ENCODE measurements at regions not wholly inside any gene's neighbourhood (a gene's known extent, or its start where the extent isn't known, plus 50 kb on each side); places are given as distances from the start of the nearest gene placed in this dataset.

GRCh38 chr2:60066096-60066839, 487.2 kb downstream of the BCL11A start:
- BruUV-seq (replicated peaks), result no TSS peak
- ChIA-PET POLR2A (no interaction called here), CTCF (no interaction called here)
- Histone ChIP-seq H3K4me1 (ENCODE audit: control insufficient read depth, insufficient read depth, low read length) (no peaks in the 10 kb centered on the region), H3K27me3 (ENCODE audit: control insufficient read depth, insufficient read depth, low read length) (peaks cover 2% of the 10 kb centered on the region; the same call in 1 of the 2 replicates), H3K36me3 (ENCODE audit: control insufficient read depth, insufficient read depth, low read length) (no peaks in the 10 kb centered on the region), H3K4me3 (ENCODE audit: low read depth in 2 of 2, low read length in 2 of 2) (no peak overlapping the region), H3K9me3 (ENCODE audit: control insufficient read depth, insufficient read depth, low read depth, low read length) (no peaks in the 10 kb centered on the region), H3K27ac (ENCODE audit: low read length) (no peak overlapping the region)
- intact Hi-C loops (cut with micrococcal nuclease; ENCODE audit: unreplicated experiment) (no loop called here), in situ Hi-C loops (cut with HindIII; ENCODE audit: low pct_unique_long_range_greater_than_20kb, low sequenced_read_pairs) (no loop called here)
- DNase-seq (ENCODE audit: low read depth, low spot score), result no peak
- TF ChIP-seq, protein P1, sequence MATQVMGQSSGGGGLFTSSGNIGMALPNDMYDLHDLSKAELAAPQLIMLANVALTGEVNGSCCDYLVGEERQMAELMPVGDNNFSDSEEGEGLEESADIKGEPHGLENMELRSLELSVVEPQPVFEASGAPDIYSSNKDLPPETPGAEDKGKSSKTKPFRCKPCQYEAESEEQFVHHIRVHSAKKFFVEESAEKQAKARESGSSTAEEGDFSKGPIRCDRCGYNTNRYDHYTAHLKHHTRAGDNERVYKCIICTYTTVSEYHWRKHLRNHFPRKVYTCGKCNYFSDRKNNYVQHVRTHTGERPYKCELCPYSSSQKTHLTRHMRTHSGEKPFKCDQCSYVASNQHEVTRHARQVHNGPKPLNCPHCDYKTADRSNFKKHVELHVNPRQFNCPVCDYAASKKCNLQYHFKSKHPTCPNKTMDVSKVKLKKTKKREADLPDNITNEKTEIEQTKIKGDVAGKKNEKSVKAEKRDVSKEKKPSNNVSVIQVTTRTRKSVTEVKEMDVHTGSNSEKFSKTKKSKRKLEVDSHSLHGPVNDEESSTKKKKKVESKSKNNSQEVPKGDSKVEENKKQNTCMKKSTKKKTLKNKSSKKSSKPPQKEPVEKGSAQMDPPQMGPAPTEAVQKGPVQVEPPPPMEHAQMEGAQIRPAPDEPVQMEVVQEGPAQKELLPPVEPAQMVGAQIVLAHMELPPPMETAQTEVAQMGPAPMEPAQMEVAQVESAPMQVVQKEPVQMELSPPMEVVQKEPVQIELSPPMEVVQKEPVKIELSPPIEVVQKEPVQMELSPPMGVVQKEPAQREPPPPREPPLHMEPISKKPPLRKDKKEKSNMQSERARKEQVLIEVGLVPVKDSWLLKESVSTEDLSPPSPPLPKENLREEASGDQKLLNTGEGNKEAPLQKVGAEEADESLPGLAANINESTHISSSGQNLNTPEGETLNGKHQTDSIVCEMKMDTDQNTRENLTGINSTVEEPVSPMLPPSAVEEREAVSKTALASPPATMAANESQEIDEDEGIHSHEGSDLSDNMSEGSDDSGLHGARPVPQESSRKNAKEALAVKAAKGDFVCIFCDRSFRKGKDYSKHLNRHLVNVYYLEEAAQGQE (IDR thresholded peaks at IDR 0.05; ENCODE audit: insufficient read depth in 1 of 2, low read depth in 2 of 2, low read length in 1 of 2), result no peak
- no peak for TF ChIP-seq TCF7L2 (IDR thresholded peaks at IDR 0.05; ENCODE audit: low read depth, low read length)
- TF ChIP-seq, protein P2, sequence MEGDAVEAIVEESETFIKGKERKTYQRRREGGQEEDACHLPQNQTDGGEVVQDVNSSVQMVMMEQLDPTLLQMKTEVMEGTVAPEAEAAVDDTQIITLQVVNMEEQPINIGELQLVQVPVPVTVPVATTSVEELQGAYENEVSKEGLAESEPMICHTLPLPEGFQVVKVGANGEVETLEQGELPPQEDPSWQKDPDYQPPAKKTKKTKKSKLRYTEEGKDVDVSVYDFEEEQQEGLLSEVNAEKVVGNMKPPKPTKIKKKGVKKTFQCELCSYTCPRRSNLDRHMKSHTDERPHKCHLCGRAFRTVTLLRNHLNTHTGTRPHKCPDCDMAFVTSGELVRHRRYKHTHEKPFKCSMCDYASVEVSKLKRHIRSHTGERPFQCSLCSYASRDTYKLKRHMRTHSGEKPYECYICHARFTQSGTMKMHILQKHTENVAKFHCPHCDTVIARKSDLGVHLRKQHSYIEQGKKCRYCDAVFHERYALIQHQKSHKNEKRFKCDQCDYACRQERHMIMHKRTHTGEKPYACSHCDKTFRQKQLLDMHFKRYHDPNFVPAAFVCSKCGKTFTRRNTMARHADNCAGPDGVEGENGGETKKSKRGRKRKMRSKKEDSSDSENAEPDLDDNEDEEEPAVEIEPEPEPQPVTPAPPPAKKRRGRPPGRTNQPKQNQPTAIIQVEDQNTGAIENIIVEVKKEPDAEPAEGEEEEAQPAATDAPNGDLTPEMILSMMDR (IDR thresholded peaks at IDR 0.05), result no peak
- no peak for TF ChIP-seq SIN3A (IDR thresholded peaks at IDR 0.05; ENCODE audit: borderline replicate concordance, insufficient read depth, low read depth, low read length)
- TF ChIP-seq POLR2AphosphoS5 (IDR thresholded peaks at IDR 0.05; ENCODE audit: low read depth, low read length), result no peak
- ATAC-seq, result no peak

DNA sequence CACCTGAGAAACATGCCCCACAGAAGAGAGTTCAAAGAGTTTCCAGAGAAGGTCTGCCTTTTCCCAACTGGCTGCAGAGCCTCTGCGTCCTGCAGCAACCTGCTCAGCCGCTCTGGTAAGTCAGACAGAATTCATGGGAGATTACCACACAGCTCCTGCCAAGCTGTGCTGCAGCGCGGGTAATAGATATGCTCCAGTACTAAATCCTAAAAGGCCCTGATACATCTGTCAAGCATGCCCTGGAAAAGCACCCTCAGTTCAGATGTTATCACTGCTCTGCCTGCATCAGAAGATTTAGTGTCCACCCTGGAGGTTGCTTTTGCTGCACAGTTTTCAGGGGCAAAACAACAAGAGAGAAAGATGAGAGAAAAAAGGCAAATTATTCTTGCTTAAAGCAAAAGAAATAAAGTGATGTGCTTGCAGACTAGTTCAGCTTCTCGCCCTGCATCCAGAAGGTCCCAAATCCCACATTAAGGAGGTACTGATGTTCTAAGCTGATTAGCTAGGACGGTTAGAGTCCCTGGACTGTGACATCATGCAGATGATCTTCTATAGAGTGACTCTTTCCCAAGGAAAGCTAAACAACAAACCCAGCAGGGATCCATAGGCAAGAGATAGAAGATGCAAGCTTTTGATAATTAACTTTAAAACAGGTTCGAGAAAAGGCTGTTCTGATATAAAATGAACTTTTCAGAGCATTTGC, 488.6 kb downstream of the BCL11A start:
- Histone ChIP-seq H3K4me1 (ENCODE audit: control insufficient read depth, insufficient read depth, low read length) (no peaks in the 10 kb centered on the region), H3K27ac (ENCODE audit: low read length) (no peak overlapping the region), H3K27me3 (ENCODE audit: control insufficient read depth, insufficient read depth, low read length) (no peaks in the 10 kb centered on the region; the same call in 1 of the 2 replicates), H3K9me3 (ENCODE audit: control insufficient read depth, insufficient read depth, low read depth, low read length) (no peaks in the 10 kb centered on the region), H3K36me3 (ENCODE audit: control insufficient read depth, insufficient read depth, low read length) (no peaks in the 10 kb centered on the region), H3K4me3 (ENCODE audit: low read depth in 2 of 2, low read length in 2 of 2) (no peak overlapping the region)
- in situ Hi-C loops (cut with HindIII; ENCODE audit: low pct_unique_long_range_greater_than_20kb, low sequenced_read_pairs), result no loop called here
- TF ChIP-seq, protein P1 (IDR thresholded peaks at IDR 0.05; ENCODE audit: insufficient read depth in 1 of 2, low read depth in 2 of 2, low read length in 1 of 2), result no peak
- TF ChIP-seq TCF7L2 (IDR thresholded peaks at IDR 0.05; ENCODE audit: low read depth, low read length) (no peak), POLR2AphosphoS5 (IDR thresholded peaks at IDR 0.05; ENCODE audit: low read depth, low read length) (no peak), SIN3A (IDR thresholded peaks at IDR 0.05; ENCODE audit: borderline replicate concordance, insufficient read depth, low read depth, low read length) (no peak)
- TF ChIP-seq, protein P2 (IDR thresholded peaks at IDR 0.05), result no peak
- ATAC-seq, result no peak
- BruUV-seq (replicated peaks), result no TSS peak
- ChIA-PET CTCF (interaction anchor here (0.7 kb wide), 1 partner anchor 120 kb away, joined by 4 read pairs; no protein-coding TSS in a partner anchor), POLR2A (no interaction called here)
- intact Hi-C loops (cut with micrococcal nuclease; ENCODE audit: unreplicated experiment), result no loop called here
- no peak for DNase-seq (ENCODE audit: low read depth, low spot score)
